HG02938 (cell line): ENCODE measurements at regions not wholly inside any gene's neighbourhood (a gene's known extent, or its start where the extent isn't known, plus 50 kb on each side); places are given as distances from the start of the nearest gene placed in this dataset.
"Not testable (repeated sequence)": the region's sequence is repeated elsewhere in the genome, so short reads cannot be mapped to it uniquely, and the experiment has no call there.

Experiments
- ATAC-seq: cut with Tn5 transposase; IDR thresholded peaks from one replicate; pipeline ENCODE4 v1.9.1; 2021; ENCODE audit warnings: mild to moderate bottlenecking, moderate library complexity; ENCODE audit not compliant: unreplicated experiment

DNA sequence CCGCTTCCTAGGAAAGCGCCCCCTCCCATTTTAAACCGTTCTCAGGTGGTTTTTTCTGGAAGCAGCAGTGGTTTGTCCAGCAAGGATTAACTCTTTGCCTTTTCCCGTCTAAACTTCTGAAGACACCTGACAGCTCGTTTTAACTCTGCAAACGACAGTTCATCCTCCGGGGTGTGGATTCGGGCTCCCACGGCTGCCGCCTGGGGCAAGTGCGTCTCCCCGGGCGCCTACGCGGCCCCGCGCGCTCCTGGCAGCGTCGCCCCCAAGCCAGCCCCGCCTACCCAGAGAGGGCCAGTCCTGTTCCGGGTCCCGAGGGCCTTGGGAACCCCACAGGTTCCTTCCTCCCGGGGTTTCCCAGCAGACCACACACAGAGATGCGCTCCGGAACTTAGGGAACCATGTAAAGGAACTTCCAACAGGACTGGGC is 54.4 kb downstream of the PRR18 start:
- ATAC-seq, result no peak

DNA sequence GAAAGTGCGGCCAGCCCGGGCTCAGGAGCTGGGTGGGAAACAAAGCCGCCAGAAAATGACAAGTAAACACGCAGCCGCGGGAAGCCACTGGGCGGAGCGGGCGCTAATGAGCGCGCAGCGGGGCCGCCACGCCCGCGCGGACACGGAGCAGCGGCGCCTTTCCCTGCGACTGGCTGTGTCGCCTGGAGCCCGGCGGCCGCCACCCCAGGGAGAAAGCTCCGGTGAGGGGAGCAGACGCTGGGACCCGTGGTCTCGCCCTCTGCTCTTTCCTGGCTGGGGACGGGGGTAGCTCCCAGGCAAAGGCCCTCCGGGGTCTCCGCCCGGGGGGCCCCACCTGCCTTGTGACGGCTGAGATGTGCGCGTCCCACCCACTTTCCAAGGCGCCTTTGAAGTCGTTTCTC is 54.9 kb downstream of the PRR18 start:
- peak; percentile 39 for ATAC-seq

DNA sequence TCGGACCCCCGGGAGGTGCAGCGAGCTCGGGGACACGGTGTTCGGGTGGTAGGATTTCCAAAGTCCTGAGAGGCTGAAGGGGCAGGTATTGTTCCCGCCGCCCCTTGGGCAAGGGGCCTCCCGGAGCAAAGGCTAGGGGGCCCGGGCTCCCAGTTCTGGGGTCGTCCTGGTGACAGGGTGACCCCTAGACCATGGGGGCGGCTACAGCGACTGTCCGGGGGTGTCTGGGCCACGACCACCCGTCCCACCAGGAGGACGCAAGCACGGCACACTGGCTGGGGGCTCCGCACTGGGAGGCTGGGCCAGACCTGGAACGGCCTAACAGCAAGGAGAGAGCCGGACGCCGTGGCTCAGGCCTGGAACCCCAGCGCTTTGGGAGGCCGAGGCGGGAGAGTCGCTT is 55.6 kb downstream of the PRR18 start:
- ATAC-seq, result no peak

DNA sequence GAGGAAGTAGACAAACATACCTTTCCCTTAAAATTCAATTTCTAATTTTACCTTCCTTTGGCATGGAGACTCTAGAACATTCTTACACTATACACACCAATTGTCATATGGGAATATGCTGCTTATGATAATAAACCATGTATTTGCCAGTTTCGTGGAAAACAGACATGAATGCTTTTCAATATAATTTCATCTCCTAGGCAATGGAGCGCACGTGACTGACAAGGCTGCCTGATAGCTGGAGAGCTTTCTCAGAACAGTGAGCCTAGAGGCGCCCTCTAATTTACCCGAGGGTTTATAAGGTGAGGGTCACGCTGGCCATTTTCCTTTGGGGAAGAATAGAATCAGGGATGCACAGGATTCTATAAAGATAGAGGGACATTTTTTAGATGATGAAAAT is 56.5 kb downstream of the PRR18 start:
- no peak for ATAC-seq

DNA sequence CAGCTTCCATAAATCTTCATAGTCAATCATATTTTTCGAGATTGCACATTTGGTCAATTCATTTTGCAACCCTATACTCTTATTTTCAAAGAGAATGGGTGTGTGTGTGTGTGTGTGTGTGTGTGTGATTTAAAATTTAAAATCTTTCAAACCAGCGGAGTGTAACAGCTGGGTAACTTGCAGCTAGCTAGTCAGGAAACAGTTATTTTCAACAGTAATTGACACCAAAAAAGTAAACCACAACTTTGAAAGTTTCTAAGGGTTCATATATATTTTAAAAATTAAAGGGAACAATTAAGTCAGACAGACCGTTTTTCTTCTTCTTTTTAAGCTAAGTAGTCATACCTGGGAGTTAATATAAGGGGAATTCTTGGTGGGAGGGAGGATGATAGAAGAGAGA is 57.0 kb downstream of the PRR18 start:
- ATAC-seq, result no peak

DNA sequence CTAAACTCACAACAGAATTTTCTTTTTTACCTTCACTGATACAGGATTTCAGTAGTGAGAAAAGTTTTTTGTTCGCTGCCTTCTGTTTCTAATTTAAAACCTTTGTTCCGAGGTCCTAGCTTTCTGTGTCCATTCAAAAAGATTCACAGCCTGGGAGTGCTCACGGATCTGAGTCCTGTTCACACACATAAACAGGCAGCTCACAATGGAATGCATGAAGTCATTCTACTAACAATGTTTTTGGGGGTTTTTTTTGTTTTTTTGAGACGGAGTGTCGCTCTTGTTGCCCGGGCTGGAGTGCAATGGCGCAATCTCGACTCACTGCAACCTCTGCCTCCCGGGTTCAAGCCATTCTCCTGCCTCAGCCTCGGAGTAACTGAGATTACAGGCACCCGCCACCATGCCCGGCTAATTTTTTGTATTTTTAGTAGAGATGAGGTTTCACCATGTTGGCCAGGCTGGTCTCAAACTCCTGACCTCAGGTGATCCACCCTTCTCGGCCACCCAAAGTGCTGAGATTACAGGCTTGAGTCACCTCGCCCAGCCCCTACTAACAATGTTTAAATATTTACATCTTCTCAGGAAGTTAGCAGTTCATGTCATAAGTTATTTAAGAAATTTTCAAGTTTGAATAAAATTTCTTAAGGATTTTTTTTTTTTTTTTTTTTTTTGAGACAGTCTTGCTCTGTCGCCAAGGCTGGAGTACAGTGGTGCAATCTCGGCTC is 59.0 kb downstream of the PRR18 start:
- ATAC-seq, result not testable (repeated sequence)

DNA sequence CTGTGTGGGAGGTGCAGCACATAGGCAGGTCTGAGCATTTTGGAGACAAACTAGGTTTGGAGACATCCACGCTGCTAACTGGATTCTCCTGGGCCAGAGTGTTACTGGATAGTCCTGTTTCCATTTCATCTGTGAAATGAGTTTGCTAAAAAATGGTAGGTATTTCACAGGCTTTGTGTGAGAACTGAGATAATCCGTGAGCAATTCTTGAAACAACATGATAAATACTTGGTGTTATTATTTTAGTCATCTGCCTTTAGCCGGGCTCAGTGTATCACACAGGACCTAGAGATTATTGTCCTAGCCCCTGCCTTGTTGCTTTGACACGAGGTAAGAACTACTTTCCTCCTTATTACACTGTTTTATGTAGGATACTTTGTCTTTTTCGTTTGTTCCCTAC is 63.0 kb downstream of the PRR18 start:
- ATAC-seq, result no peak

DNA sequence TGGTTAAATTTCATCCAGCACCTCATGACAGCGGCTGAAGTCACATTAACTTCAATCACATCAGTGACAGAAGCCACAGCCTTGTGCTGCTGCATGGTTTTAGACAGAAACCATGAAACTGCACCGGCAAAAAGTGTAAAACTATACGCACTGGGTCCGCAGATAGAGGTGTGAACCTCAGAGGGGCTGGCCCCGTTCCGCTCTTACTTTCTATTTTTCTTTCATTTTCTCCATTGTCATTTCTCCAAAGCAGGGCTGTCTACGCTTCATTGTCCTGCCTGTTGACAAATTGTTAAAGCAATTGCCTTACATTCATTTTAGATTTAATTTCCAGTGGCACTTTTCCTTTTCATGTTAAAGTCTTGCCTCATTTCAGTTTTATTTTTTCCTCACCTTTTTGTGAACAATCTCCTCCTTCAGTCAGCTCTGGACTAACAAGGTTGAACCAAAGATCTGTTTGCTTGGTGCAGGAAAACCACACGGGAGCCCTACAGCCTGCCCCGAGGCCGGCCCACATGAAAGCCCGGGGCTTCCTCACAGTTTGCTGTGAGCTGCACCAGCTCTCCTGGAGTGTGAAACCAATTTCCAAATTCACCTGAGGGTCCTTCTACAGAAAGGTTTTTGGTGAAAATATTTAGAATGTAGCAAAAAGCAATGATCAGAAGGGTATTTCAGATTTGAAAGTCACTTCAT is 63.7 kb downstream of the PRR18 start:
- peak; percentile 91 for ATAC-seq

DNA sequence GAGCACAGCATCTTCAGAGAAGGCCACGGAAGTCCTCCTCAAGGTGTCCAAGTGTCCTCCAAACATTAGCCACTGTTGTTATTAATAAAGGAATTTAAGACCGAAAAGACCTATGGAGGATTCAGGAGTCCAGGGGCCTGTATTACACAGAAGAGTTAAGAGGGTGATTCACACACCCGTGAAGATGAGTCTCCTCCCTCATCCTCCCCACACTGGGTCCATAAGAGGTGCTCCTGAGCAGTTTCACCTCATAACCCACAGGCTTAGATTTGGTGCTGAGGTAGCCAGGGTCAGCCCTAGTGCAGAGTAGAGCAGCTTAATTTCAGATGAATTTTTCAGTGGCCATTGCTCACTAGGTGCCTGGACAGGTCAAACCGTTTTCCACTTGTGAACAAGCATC is 65.3 kb downstream of the PRR18 start:
- ATAC-seq, result no peak

DNA sequence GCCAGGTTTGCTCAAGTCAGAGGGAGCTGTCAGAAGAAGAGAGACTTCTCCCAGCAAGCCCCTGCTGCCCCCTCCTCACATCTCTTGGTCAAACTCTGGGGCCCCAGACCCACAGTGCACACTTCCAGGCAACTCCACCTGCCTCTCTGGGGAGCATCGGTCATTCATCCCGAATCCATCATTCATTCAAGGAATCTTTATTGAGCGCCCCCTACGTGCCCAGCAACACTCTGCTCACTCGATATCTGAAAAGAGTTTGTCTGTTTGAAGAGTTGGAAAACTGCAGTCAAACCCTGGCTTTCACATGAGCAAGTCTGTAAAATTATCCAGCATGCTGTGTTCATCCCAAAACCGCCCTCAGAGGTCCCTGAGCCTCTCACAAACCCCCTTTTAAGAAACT is 66.2 kb downstream of the PRR18 start:
- no peak for ATAC-seq

DNA sequence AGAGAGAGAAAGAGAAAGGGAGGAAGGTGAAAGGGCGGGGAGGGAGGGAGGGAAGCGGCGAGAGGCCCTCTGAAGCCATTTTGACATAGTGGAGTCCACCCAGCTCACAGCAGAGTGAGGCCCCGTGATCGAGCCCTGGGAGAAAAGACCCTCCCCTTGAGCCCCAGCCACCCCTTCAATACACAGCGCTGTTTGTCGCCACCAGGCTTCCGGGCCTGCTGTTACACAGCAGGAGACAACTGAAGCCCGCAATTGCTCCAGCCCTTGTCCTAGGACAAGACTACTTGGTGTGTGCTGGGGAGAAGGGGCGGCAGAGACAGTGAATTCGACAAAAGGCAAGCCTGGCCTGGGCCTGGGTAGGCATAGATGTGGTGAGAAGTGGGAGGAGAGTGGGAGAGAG is 67.3 kb downstream of the PRR18 start:
- ATAC-seq, result no peak

DNA sequence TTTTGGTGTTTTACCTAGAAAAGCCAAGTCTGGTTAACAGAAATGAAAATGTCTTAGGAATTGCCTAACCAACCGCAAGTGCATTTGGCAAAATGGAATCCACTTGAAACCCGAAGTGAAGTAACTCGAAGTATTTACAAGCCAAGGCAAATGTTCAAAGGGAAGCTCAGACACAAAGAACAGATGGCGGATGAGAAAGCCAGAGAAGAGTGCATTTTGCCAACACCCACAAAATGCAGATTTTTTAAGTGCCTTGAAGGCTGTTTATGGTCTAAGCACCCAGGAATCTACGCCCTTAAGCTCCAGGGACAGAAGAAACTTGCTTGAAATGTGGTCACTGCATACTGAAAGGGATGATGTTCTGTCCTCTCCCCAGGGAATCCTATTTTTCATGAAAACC is 70.0 kb upstream of the TBXT start:
- ATAC-seq, result no peak

DNA sequence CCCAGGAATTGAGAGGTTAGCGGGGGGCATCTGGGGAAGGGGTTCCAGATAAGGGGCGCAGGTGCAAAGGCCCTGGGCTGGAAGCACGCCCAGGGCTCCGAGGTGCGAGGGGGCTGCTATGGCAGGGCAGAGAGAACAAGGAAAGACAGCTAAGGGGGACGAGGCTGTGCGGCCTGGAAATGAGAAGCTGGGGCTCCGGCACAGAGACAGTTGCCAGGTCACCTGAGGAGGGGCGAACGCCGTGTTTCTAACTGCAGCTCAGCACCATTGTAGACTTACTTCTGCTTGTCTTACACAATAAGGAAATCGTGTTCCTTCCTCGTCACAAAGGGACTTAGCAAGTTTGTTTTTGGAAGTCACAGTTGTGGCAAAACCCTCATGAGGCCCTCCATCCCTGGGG is 68.9 kb upstream of the TBXT start:
- ATAC-seq, result no peak

DNA sequence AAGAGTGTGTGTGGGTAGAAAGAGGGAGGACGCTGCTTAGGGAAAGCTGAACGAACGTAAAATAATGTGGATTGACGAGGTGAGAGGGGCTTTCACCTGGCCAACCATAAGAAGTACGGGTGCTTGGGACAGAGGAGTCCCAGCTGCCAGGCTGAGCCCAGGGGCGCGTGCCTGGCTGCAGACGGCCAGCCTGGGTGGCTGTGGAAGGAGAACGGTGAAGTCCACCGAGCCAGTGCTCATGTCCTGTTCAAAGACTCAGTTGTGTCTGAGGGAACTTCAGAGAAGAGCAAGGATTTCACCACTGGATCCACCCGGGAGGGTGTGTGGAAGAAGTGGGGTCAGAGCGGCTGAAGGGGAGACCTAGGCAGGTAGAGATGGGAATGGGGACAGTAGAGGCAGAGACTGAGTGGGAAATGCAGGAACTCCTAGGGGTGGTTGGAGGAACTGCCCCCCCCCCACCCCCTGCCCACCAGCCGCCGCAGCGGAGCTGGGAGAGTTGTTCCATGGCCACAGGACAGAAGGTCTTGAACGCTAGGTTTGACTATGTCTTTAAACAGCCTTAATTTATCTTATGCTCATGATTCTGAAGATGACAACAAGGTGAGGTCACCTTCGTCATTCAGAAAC is 68.1 kb upstream of the TBXT start:
- no peak for ATAC-seq

DNA sequence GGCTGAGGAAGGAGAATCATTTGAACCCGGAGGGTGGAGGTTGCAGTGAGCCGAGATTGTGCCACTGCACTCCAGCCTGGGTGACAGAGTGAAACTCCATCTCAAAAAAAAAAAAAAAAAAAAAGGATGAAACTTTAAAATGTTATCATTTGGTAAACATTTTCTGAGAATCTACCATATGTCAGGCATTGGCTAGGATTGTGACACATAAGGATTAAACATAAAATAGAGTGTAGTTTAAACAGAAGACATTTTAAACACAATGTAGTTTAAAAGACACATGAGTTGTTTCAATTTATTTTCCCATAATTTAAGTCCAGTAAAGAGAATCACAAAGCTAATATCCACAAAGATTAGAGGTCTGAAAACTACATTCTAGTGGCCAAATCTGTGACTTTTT is 63.5 kb upstream of the TBXT start:
- ATAC-seq, result not testable (repeated sequence)

DNA sequence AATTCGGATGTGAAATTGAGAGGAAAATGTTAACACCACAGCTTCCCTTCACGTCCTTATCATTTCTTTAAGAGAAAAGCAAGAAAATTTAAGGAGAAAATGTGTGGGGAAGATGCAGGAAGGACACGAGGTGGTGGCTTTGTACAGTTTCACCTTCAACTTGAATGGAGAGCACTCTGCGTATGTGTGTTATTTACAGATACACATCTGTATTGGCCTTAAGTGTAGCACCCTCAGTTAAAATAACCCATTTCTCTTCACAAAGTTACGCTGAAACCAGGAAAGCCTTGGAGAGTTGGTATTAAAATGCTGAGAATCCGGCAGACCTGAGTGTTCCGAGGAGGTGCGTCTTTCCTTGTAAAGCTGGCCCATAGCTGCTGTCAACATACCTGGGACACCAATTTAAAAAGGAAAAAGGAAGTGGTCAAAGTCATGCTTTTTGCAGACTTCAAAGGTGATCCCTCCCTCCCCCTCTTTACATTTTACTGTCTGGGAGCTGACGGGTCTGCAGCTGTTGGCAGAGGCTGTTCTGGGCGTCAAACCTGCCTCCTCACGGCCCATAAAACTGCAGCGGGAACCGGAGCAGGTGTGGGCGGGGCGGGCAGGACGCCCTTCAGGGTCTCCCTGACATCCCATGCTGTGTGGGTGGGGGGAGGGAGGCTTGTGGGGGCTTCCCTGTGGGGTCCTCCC is 61.3 kb upstream of the TBXT start:
- no peak for ATAC-seq

DNA sequence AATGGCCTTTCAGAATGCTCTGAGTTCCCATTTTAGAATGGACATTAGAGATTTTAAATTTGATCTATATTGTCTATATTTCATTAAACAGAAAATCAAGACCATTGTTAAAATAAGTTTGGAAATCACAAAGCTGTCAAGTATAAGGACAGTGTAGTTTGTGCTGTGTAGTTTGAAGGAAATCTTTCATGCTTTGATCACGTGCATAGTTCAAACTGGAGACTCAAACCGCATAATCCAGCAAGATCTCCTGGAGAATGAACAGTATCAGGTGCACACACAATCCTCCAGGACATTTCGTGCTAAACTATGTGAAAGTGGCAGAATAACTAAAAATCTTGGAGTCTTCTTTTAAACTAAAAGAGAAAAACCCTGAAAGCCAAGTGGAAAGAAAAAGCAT is 60.8 kb upstream of the TBXT start:
- no peak for ATAC-seq

DNA sequence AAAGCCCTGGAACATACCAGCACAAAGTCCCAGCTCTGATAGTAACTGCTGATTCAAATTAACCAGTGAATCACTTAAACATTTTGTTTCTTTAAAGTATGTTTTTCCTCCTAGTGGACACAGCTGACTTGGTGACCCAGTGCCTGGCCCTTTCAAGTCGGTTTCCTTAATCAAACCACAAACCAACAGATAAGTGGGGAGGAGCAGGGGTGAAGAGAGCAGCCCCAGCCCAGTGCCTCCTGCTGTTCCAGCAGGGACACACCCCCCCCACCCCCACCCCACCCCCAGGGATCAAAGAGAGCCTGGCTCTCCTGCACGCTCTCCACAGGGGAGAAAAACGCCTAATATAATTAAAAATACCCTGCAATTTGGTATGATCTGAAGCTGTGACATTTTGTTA is 55.4 kb upstream of the TBXT start:
- no peak for ATAC-seq

DNA sequence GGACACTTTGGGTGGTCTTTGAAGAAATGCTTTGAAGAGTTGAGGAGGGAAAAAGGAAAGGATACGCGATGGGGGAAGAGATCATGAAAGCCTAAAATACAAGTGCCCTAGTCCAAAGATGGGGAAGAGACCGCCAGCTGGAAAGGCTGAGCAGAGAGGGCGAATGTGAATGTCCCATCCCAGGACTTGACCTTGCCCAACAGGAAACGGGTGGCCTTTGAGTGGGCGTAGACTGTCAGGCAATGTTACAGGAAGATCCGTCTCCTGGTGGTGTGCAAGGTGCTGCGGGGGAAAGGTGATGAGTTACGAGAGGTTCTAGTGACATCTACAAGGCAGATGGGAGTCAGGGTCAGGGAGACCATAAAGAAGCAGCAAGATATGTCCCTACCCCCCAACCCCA is 55.0 kb upstream of the TBXT start:
- ATAC-seq, result no peak

DNA sequence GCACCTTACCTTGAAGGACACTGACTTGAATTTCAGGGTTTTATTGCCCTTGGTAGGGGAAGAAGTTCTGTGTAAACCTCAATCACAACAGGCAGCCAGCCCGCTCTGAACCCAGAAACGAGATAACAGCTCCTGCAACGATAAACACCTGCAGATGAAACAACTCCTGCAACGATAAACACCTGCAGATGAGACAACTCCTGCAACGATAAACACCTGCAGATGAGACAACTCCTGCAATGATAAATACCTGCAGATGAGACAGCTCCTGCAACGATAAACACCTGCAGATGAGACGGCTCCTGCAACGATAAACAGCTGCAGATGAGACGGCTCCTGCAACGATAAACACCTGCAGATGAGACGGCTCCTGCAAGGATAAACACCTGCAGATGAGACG is 54.0 kb upstream of the TBXT start:
- no peak for ATAC-seq

DNA sequence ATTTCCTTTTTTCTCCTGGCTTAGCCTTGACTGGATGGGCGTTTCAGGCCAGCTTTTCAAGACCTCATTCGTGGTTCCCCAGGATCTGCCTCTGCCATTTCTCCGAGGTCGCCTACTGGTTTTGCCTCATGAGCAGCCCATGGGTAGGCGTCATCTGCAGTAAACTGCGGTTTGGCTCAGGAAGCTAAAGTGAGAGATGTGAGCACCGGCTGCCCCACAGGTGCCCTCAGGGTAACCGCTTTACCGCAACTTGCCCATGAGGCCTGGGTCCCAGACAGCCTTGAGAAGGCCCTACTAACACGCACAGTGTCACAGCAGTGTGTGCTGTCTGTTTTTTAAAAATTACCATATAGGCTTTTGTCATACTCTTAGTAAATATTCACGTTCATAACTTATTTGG is 53.4 kb upstream of the TBXT start:
- ATAC-seq, result no peak
